ENCODE measurements at regions not wholly inside any gene's neighbourhood (a gene's known extent, or its start where the extent isn't known, plus 50 kb on each side); places are given as distances from the start of the nearest gene placed in this dataset.

DNA sequence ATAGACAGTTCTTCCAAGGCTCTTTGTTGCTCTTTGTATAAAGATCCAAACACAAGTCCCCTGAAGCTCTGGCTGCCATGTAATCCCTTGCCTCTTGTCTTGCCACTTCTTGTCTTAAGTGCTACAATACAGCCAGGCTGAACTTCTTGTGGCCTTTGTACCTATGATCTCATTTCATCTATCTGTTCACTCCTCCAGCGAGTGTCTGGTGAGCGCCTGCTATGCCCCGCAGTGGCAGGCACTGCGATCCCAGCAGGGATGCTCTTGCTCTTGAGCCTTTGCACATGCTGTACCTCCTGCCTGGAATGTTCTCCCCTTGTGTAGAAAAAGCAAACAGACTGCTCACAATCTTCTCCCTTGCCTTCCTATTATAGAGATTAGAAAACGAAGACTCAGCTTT, 81.9 kb upstream of the ADPGK start:
- TF ChIP-seq, protein P1, sequence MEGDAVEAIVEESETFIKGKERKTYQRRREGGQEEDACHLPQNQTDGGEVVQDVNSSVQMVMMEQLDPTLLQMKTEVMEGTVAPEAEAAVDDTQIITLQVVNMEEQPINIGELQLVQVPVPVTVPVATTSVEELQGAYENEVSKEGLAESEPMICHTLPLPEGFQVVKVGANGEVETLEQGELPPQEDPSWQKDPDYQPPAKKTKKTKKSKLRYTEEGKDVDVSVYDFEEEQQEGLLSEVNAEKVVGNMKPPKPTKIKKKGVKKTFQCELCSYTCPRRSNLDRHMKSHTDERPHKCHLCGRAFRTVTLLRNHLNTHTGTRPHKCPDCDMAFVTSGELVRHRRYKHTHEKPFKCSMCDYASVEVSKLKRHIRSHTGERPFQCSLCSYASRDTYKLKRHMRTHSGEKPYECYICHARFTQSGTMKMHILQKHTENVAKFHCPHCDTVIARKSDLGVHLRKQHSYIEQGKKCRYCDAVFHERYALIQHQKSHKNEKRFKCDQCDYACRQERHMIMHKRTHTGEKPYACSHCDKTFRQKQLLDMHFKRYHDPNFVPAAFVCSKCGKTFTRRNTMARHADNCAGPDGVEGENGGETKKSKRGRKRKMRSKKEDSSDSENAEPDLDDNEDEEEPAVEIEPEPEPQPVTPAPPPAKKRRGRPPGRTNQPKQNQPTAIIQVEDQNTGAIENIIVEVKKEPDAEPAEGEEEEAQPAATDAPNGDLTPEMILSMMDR (IDR thresholded peaks at IDR 0.05; ENCODE audit: low read depth, low read length) = no peak
- no peak for TF ChIP-seq POLR2A (IDR thresholded peaks at IDR 0.05; ENCODE audit: extremely low read depth, insufficient read length)
- no peak for TF ChIP-seq MAX (IDR thresholded peaks at IDR 0.05; ENCODE audit: low read depth, low read length)
